Inferior parietal cortex (tissue), 1 donor: ENCODE measurements at regions not wholly inside any gene's neighbourhood (a gene's known extent, or its start where the extent isn't known, plus 50 kb on each side); places are given as distances from the start of the nearest gene placed in this dataset.
"Not testable (repeated sequence)": the region's sequence is repeated elsewhere in the genome, so short reads cannot be mapped to it uniquely, and the experiment has no call there.

Experiments
- DNase-seq: peaks from one replicate; pipeline ENCODE4 v3.0.0-alpha.2; 2016; ENCODE audit errors: extremely low spot score

DNA sequence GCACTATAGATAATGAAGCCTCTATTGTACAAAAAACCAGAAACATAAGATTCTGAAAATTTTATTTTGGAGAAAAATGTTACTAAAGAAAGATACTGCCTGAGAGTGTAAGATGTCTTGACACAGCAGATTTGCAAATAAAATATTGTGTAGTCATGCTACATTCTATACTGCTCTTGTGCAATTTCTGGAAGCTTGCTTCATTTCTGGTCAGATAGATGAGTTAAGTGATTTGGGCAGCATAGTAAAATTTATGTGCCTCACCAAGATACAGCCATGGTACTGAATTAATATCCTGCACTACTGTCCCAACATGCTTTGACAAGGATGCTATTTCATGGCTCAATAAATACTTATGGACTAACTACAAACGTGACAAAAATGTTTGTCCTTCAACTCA is 55.1 kb upstream of the STARD13 start:
- DNase-seq: no peak

DNA sequence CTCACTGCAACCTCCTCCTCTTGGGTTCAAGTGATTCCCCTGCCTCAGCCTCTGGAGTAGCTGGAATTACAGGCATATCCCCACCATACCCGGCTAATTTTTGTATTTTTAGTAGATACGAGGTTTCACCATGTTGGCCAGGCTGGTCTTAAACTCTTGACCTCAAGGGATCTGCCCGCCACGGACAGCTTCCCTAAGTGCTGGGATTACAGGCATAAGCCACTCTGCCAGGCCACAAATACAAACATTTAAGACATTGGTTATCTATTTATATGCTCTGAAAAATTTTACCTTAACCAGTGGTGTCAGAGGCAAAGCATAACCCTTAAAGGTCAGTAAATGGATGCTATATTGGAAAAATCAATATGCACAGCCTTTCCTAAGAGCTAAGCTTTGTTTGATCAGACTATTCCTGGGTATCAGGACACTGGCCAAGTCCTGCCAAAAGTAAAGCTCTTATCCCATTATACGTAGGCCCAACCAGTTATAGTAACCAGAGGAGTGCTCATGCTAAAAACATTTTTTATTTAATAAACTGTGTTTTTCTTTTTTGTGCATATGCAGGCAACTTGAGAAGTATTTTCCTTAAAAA is 56.4 kb upstream of the STARD13 start:
- no peak for DNase-seq

DNA sequence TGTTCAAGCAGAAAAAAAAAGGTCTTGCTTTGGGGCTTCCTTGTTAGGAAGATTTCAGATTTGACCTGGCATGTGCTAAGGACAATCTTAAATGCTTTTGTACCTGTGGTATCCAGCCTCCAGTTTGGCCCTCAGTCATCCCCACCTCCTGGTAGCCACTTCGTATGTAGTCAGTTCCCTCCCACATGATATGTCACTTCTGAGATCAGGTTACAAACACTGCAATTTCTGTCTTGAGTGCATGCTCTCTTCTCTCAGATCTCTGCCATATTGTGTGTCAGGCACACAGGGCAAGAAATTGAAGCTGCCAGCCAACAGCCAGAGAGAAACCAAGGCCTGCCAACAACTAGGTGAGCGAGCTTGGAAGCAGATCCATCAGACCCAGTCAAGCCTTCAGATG is 60.3 kb upstream of the STARD13 start:
- DNase-seq: no peak

DNA sequence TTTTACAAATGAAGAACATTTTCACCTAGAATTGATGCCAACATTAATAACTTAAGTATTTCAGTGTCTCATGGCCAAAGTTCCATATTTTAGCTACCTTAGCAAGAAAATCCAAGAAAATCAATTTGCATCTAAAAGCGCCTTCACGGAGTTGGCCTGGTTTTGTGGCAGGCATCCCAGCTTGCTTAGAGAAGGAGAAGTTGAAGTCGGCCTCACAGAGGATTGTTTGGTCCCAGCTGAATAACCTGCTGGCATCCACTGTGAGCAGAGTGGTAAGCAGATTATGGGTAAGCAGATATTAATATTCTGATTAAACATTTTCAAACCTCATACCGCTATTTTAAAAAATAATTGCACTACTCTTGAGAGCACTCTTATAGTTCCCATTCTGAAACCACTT is 62.3 kb upstream of the STARD13 start:
- no peak for DNase-seq

DNA sequence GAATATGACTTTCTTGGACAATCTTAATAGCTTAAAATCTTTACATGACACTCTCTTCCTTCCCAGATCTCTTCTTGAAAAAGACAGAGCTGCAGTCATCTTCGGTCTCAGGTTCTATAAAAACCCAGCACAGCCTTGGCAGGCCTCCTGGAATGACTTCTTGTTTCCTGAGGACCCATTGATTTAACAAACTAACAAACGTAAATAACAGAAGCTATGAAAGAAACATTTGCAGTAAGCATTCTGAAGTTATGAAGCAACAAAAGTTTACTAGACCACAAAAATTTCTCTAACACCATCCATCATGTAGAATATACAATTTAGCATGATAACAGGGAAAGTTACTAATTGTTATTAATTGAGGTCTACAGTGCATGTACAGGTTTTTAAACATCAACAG is 62.8 kb upstream of the STARD13 start:
- DNase-seq: no peak

DNA sequence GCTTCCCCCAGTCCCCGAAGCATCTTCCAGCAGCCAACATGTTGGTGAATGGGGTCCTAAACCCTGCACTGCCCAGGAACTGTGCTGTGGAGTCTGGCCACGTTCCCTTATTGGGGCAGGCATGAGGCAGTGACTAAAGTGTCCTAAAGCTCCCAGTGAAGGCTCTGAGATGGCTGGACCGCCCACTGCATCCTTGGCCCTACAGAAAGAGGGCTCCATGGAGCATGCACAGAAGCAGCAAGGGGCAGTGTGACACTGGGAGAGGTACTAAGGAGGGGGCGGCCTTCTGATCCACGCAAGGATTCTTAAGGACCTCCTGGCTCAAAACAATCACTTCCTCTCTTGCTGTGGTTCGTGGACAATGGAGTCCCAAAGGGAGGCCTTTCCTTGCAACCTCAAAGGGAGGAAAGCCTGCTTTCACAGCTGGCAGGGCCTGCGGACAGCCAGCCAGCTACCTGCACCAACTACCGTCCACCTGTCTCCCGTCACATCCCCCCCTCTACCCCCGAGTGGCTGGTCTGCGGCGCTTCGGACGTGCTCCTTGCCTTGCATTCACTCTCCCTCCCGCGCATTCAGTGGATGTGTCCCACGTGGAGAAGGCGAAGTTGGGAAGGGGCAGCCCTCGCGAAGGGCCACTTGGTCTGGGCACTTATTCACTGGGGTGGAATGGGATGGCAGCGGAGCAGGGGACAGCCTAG is 63.9 kb upstream of the STARD13 start:
- no peak for DNase-seq

DNA sequence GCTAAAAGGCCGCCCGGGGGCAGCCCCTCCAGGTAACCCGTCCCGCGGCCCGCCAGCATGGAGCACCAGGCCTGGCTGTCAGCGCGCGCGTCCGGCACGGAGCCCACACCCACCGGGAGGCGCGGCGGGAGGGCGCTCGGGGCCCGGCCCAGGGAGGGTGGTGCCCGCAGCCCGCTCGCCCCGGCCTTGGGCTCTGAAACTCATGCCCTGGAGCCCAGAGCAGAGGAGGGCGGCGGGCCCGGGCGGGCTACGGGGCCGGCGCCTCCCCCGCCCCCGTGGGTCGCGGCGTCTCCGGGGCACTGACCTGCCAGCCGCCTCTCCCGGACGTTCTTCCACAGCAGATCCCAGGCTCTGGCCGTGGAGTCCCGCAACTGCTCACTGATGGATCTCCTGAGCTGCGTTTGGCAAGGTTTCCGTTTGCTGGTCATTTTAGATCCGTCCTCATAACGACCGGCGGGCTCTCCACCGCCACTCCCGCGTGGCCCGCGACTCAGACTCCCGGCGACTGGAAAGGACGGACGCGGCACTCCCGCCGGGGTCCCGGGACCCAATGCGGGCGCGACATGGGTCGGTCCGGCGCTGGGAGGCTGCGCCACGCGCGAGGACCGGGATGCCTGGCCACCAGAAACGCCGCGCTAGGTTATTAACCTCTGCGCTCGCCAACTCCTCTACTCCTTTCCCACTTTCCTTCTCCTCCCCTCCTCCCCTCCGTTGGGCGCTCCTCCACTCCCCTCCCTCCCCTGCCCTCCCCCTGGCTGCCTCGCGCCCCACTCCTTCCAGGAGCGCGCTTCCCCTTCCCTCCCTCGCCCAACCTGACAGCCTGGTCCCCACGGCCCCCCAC is 64.7 kb upstream of the STARD13 start:
- DNase-seq: no peak

DNA sequence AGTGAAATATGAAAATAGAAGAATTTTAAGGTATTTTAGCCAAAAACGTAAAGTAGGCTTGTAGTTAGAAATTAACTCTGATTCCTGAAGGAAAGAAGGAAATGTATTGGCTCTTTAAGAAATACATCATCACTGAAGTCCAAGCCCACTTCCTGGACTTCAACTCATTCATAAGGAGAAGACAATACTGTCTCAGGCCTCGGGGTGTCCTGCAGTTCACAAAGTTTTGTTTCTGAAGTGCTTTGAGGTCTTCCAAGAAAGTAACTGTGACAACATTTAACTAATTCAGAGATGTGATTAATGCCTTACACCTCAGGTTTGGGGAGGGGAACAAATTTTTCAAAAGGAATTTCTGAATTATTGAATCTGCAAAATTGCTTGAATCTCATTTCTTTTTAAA is 65.8 kb upstream of the STARD13 start:
- no peak for DNase-seq

DNA sequence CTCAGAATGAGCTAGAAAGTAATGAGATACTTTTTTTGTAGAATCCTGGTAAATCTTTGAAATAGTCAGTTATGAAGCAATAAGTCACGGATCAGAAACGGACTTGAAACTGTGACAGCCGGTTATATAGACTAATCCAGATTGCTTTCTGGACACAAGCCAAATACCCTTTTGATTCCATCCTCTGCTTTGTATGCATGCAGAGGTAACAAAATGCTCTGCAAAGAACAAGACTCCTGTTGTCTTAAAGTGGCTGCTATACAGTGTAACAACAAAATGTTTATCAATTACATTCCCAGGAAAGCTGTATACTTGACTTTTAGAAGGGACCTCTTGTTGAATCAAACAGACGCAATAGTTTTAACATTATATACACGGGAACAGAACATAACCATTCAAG is 66.5 kb upstream of the STARD13 start:
- DNase-seq: no peak

DNA sequence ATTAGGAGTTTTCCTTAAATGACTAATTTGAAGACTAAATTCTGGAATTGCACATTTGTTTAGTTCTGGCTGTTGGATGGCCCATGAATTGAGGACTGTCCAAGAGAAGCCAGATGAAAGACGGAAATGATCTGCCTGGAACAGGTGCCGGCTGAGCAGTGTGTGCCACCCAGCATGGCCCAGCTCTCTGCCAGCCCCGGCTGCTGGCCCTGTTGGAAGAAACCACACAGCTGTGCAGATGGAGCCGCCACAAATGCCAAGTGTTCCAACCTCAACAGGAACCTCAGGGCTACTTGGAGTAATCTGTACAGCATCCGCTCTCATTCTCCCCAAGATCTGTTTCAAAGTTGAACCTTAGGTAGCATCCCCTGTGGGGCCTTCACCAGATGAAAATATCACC is 67.0 kb upstream of the STARD13 start:
- no peak for DNase-seq

DNA sequence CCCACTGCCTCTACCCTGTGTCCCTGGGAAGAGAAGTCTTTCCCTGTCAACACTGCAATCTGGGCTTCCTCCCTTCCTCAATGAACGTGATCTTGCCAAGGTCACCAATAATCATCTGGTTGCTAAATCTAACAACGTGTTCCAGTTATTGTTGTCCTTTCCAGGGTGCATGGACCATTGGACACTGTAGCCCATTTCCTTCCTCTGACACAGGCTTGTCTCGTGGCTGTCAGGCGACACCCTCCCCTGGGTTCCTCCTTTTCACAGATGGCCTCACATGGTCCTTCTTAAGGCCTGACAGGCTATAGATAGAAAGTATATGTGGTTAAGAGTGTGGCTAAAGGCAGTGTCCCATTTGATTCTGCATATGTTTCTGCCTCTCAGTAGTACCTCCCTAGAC is 67.7 kb upstream of the STARD13 start:
- DNase-seq: no peak

DNA sequence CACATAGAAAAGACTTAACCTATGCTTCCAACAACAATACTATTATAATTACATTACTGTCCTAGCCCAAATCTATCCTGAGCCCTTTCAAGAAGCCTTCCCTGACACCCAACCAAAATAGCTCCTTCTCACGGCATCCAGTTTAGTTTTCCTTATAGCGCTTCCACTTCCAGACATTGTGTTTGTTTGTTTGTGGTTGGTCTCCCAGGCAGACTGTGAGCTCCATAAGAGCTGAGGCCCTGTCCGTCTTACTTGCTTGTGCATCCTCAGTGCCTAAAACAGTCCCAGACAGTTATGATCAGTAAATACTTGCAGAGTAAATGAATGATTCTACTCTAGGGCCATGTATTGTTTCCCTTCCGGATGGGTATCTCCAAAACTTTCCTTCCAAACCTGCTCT is 68.1 kb upstream of the STARD13 start:
- DNase-seq: no peak

DNA sequence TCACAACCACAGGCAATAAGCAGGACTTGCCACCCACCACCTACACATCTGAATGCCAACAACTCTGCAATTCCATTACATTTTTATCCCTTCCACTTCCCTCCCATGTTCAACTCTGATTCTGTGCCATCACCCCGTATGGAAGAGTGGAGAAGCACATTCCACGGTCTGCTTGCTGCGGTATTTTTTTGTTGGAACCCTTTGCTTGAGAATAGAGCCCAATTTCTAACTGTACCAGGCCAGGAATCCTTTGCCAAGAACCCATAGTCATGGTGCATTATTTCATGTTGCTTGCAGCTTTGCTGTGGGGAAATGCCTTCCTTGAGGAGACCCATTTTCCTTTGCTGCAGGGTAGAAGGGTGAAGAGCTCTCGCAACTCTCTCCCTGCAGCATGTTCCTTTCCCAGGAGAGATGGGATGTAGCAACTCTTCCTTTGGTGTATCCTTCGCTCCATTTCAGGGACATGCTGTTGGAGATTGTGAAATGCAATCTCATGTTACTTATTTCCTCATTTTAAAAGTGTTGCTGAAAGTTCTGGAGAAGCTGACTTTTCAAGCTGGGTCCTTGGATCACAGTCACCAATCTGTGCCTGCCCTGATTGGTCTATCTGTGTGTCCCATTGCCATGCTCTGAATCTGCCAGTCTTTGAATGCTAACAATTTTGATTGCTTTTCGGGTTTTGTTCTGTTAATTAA is 69.8 kb upstream of the STARD13 start:
- no peak for DNase-seq

DNA sequence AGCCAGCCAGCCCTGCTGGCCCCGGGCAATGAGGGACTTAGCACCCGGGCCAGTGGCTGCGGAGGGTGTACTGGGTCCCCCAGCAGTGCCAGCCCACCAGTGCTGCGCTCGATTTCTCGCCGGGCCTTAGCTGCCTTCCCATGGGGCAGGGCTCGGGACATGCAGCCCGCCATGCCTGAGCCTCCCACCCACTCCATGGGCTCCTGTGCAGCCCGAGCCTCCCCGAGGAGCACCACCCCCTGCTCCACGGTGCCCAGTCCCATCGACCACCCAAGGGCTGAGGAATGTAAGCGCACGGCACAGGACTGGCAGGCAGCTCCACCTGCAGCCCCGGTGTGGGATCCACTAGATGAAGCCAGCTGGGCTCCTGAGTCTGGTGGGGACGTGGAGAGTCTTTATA is 72.5 kb upstream of the STARD13 start:
- not testable (repeated sequence) for DNase-seq

DNA sequence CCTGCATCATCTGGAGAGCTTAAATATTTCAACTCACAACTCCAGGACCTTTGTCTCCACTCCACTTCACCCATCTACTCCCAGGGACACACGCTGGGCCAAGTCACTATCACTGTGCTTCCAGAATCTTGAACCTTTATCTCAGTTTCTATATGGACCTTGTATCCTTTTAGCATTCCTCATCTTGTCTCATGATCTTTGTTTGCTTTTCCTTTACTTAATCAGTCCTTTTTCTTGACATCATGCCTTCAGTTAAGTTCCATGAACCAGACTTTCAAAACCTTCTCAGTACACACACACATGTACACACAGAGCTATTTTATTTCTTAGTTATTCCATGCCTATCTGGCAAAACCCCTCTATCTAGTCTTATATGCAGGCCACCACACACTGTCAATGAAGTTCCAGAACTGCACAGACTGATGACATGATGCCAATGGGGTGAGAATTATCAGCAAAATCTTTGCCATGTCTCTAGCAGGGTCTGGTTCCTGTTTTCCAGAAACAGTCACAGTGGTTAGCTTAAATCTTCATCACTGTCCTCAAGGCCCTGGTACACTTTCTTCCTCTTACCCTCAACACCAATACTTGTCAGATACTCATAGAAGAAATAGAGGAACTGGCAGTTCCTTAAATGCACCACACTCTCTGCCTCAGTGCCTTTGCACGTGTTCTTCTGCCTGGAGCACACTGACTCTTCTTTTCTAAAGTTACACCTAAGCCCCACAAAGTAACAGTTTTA is 77.6 kb upstream of the STARD13 start:
- no peak for DNase-seq

DNA sequence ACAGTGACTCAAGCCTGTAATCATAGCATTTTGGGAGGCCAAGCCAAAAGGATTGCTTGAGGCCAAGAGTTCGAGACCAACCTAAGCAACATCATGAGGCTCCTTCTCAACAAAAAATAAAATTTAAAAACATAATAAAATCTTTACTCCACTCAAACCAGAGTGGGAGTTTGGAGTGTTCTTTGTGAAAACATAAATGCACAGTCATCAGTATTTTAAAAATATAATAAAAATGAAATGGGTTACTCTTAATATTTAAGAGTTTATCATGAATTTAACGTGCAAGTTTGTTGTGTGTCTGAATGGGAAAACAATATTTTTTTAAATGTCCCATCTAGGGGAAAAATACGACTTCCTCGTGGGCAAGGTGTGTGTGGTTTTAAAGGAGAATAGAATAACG is 78.6 kb upstream of the STARD13 start:
- DNase-seq: no peak

DNA sequence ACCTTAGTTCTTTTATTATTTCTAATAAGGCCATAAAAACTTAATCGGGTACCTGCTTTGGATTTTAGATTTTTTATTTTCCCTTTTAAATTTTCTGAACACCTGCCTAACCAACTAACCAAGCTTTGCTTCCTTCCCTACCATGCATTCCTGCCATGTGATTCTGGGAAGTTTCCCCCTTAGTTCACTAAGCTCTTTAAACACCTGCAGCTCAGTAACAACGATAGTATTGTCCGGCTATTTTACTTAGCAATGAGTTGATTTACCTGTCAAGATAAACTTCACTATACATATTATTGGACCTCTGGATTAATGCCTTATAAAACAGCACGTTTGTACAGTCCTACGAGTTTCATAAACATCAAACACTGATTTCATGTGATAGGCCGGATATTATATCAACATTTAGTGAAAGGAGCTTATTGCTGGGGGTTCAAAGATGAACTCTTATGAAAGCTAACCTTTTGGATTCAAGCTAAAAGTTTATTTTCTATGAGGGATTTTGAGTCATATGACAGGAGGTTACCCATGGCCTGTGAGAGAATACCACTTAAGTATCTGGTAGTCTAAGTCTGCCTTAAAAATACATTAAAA is 81.0 kb upstream of the STARD13 start:
- DNase-seq: no peak

DNA sequence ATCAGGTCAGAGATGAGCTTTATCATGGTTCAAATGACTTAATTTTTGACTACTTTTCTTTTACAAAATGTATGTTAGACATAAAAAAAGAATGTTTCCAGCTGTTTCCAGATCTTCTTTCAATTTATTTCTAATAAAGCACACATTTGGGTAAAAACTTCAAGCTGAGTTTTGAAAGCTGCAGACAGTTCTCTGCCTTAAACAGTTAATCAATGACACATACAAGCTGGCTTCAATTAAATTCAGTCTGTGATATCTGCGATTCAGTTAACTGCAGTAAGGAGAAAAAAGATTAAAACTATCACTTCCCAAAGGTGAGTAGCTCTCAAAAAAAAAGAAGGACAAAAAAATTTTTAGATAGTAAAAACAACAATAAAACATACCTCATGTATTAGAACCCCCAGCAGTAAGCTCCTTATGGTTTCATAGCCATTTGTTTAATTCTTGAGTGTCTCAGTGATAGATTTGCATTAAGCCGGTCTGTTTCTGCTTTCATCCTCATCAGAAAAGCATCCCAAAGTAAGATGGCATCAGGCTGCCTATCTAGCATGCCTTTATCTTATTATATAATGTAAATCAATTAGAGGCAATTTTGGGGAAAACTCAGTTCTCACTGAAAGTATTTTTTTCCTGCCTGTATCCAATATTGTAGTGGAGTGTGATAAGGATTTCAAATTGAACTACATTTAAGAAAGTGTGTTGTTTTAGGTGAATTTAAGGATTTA is 81.8 kb upstream of the STARD13 start:
- no peak for DNase-seq

DNA sequence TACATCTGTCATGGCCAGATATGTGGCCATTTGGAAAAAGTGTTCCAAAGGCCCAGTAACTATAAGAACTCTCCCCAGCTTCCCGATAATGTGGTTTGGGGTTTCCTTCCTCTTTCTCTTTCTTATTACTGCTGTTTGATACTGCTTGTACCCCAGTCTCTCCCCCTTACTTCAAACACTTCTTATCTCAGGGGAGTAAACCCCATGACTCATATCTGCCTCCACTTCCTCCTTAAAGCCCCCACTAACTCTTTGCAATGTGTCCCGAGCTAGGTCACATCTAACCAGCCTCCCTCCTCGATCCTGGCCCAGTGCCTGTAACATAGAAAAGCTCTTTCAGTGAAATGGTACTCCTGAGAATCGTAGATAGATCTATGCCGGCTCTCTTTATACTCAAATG is 82.4 kb upstream of the STARD13 start:
- no peak for DNase-seq

DNA sequence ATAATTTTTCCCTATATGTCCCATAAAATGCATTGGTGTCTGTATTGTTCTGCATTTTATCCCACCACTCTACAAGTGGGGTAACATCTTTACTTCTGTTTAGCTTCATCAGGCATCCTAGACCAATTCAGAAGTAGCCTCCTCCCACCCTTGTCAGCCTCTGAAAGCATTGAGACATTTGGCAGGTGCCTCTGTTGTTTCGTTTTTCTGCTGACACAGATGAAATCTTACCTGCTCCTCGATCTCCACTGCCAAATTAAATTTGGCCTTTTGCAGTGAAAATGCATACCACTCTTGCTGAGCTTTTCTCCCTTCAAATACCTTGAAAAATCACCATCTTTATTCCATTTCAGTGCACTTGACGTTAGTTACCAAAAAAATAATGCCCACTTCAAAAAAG is 83.5 kb upstream of the STARD13 start:
- no peak for DNase-seq
